Heart right ventricle (tissue), 16 donors: ENCODE measurements at regions not wholly inside any gene's neighbourhood (a gene's known extent, or its start where the extent isn't known, plus 50 kb on each side); places are given as distances from the start of the nearest gene placed in this dataset.

ENCODE experiments used
- ATAC-seq, 8 donors: fragments of 200-7000 bp; cut with Tn5 transposase; one replicate each; pipeline ENCODE4 v1.9.1; 2020; ENCODE audit warnings: mild to moderate bottlenecking in 8 of 8, moderate library complexity in 8 of 8, moderate number of reproducible peaks in 1 of 8
- DNase-seq, 2 donors: peaks; one replicate each; pipeline ENCODE4 v3.0.0-alpha.2; 2020
- H3K27ac ChIP-seq, 10 donors: fragments of 200-600 bp; sonication (generic) in 2 of 10; one replicate each; pipeline versions ENCODE4 v1.5.0 to v1.8.0; 2020 to 2022; ENCODE audit warnings: mild to moderate bottlenecking in 3 of 10
- H3K27me3 ChIP-seq, 7 donors: fragments of 200-600 bp; one replicate each; pipeline ENCODE4 v1.8.0; 2021 to 2022; ENCODE audit warnings: mild to moderate bottlenecking in 2 of 7
- H3K36me3 ChIP-seq, 9 donors: fragments of 200-600 bp; sonication (generic) in 1 of 9; one replicate each; pipeline versions ENCODE4 v1.5.0 to v1.8.0; 2020 to 2022; ENCODE audit warnings: mild to moderate bottlenecking in 2 of 9
- H3K4me1 ChIP-seq, 9 donors: fragments of 200-600 bp; sonication (generic) in 1 of 9; one replicate each; pipeline versions ENCODE4 v1.5.0 to v1.8.0; 2020 to 2022; ENCODE audit warnings: mild to moderate bottlenecking in 4 of 9
- H3K4me3 ChIP-seq, 10 donors: fragments of 200-600 bp; sonication (generic) in 2 of 10; one replicate each; pipeline versions ENCODE4 v1.5.0 to v1.8.0; 2020 to 2022; ENCODE audit warnings: mild to moderate bottlenecking in 7 of 10, moderate library complexity in 2 of 10
- H3K9me3 ChIP-seq, 11 donors: fragments of 200-600 bp in 10 of 11; sonication (generic) in 2 of 11; one replicate each; pipeline versions ENCODE4 v1.5.0 to v1.8.0; 2013 to 2022; ENCODE audit warnings: mild to moderate bottlenecking in 2 of 11, control low read depth in 1 of 11, moderate library complexity in 1 of 11
- WGBS, 2 donors: extraction: QIAGEN DNeasy Blood & Tissue Kit; methylation state at CpG; one replicate each; pipeline ENCODE4 v1.1.7; 2013; ENCODE audit warnings: inconsistent platforms in 1 of 2; 5-methylcytosine and 5-hydroxymethylcytosine counted together
- intact Hi-C, 10 donors: fragments of 100-400 bp; cut with DNase I; formaldehyde crosslinking; loops; one replicate each; pipeline versions ENCODE4 v1.11.1 to v1.14.2; 2022
- TF ChIP-seq, protein P1 (sequence below), 9 donors: fragments of 200-600 bp; sonication (generic) in 2 of 9; IDR thresholded peaks; one replicate each; pipeline versions ENCODE4 v1.5.0 to v1.8.0; 2021 to 2022; ENCODE audit warnings: antibody characterized with exemption in 9 of 9, mild to moderate bottlenecking in 5 of 9, moderate library complexity in 1 of 9
- donor health status: Arrhythmogenic right ventricular cardiomyopathy.
- donor health status: ischemic (EF 13 %, LVEDD 7.1; RV severe dilation, severe dysfunction).
- donor health status: healthy with polysubstance abuse.
- donor health status: DM: no; HTN: yes; CAD: no.
- donor health status: DM: no; HTN: no; CAD: no.
- donor health status: ischemic (EF 25% LVEDD 6.9; RV normal size, moderate dysfunction).
- donor health status: ischemic (EF 25% LVEDD 5.7; RV mildly dilated, moderate dysfunction).
- donor health status: healthy.
- donor health status: DM: yes; HTN: yes; CAD: no.
- donor health status: Ischemic cardiomyopathy.
- donor health status: ischemic (EF 35%, LVEDD 5.7; RV mildly dilated, moderate dysfunction).
- donor health status: nonischemic (EF 11% LVEDD 7.7; RV severe dilation, severe dysfunction).
- donor health status: DM: yes; HTN: yes; CAD: no.
- donor health status: PGD.
- donor health status: ischemic (EF 29% LVEDD 5.4; RV normal size, mild dysfunction).
- donor health status: nonischemic (EF 23%, LVEDD 6.1; RV moderate dilation, normal function).

DNA sequence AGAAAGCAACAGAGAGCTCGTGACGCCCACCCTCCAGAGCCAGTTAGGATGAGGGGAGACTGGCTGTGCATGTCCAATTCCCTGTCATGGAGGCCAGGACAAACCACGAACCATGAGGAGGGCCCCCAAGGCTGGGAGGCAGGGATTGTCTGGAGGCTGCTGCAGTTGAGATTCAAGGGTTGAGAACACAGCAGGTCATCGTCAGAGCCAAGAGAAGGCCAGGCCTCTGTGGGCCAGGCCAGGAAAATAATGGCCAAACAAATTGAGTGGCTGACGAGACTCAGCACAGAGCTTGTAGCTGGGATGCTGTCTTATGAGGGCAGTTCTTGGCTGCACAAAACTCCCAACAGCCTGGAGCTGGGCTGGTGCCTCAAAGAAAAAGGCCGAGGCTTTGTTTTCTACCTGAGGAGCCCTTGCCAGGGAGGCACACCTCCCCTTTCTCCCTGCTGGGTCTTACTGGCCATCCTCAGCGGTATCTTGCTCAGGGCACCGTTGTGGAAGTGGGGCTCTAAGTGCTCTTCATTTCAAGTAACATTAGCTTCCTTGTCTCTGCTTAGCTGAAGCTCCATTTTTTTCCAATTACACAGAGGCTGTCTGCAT lies 665.9 kb downstream of the BCL11B start:
- DNase-seq (no peak), ATAC-seq (no peak)
- no peak overlapping the region for H3K4me3 ChIP-seq
- H3K4me1 ChIP-seq: no peaks in the 10 kb centered on the region
- TF ChIP-seq, protein P1, sequence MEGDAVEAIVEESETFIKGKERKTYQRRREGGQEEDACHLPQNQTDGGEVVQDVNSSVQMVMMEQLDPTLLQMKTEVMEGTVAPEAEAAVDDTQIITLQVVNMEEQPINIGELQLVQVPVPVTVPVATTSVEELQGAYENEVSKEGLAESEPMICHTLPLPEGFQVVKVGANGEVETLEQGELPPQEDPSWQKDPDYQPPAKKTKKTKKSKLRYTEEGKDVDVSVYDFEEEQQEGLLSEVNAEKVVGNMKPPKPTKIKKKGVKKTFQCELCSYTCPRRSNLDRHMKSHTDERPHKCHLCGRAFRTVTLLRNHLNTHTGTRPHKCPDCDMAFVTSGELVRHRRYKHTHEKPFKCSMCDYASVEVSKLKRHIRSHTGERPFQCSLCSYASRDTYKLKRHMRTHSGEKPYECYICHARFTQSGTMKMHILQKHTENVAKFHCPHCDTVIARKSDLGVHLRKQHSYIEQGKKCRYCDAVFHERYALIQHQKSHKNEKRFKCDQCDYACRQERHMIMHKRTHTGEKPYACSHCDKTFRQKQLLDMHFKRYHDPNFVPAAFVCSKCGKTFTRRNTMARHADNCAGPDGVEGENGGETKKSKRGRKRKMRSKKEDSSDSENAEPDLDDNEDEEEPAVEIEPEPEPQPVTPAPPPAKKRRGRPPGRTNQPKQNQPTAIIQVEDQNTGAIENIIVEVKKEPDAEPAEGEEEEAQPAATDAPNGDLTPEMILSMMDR (IDR thresholded peaks at IDR 0.05): no peak
- peaks cover 0 to 8% (median 0%) of the 10 kb centered on the region in 7 donors for H3K27me3 ChIP-seq
- intact Hi-C loops: no loop called here
- no peak overlapping the region for H3K27ac ChIP-seq
- H3K36me3 ChIP-seq: no peaks in the 10 kb centered on the region
- 46 to 47% methylated on average over 8 of the region's 8 CpGs for whole genome bisulfite sequencing, 2 donors
- H3K9me3 ChIP-seq: no peaks in the 10 kb centered on the region

DNA sequence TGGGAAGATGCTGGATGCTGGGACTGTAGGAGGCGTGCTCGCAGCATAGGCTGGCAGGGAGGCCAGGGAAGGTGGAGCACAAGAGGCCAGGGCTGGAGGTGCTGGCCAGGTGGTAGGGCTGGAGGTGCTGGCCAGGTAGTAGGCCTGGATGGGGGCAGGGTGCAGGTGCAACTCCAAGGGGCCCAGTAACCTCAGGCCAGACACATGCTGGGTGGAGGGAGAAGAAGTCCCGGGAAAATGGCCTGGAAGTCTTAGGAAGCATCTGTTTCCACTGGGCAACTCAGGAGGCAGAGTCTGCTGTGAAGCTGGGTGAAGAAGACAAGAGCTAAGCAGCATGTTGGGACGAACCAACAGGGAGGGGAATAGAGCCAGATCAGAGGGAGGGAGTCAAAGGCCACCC lies 665.2 kb downstream of the BCL11B start:
- Histone ChIP-seq H3K27me3 (peaks cover 0 to 8% (median 0%) of the 10 kb centered on the region in 7 donors), H3K4me3 (no peak overlapping the region), H3K27ac (no peak overlapping the region), H3K36me3 (no peaks in the 10 kb centered on the region), H3K4me1 (no peaks in the 10 kb centered on the region), H3K9me3 (no peaks in the 10 kb centered on the region)
- TF ChIP-seq, protein P1 (IDR thresholded peaks at IDR 0.05): no peak
- no peak for DNase-seq
- 73 to 79% methylated on average over 4 of the region's 4 CpGs for WGBS, 2 donors
- ATAC-seq: no peak
- intact Hi-C loops: no loop called here

DNA sequence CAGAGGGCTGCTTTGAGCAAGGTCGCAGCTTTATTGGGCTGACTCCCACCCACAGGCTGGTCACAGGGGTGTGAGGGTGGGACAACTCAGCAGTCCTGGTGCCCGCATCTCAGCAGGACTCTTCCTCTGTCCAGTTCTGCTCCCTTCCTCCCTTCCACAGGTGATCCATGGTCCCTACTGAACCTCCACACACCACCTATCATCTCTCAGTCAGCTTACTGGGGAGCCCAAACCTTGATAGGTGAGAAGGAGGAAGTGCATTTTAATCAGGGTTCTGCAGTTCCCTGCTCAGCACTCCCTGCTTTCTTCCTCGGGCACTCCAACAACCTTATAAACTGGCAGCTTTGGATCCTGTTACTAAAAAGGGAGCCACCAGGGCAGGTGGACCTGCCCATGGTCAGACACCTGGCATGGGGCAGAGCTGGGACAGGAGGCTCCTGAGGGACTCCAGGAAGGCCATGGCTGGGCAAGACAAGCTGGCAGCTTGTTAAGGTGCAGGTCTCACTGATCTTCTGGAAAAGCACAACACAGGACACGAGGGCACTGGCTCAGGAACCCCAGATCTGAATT lies 664.6 kb downstream of the BCL11B start:
- H3K9me3 ChIP-seq: no peaks in the 10 kb centered on the region
- WGBS, 2 donors: 59 to 60% methylated on average over 4 of the region's 4 CpGs

DNA sequence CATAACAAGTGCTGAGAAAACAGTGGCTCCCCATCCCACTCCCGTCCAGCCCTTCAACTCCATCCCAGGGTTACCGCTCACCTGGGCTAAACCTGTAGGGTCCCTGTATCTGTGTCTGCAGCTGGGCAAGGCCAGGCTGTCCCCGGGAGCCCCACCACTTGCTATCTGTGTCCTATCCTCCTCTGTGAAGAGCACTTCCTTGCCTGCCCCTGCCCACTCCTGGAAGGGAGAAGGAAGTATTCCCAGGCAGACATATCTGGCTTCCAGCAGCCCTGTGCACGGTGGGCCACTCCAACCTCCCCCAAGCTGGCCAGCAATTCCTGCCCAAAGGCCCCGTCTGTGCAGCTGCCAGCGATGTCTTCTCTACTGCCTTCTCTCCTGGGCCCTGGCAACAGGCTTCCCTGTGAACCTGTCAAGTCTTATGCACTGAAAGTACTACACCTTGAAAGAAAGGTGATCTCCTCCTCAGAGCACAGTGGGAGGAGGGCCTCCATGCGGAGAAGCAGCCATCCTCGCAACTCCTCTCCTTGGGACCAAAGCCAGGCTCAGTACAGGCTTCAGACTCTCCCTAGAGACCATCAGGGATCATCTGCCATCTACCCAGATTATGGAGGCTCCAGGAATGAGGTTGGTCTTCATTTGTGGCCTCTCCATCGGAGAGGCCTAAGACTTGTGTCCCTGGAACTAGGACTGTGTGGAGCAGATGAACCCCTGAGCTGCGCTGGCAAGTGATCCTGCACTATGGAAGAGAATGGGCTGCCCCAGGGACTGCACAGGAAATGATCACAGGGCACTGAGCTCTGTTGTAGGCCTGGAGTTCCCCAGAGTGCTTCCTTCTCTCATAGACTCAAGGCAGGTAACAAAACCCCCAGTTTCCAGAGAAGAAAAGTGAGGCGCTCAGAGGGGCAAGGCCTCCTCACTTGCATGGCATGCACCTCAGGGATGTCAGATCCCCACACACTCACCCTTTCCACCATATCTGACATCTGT lies 663.6 kb downstream of the BCL11B start:
- no peaks in the 10 kb centered on the region for H3K9me3 ChIP-seq
- H3K36me3 ChIP-seq: no peaks in the 10 kb centered on the region
- ATAC-seq (no peak), DNase-seq (no peak)
- H3K27ac ChIP-seq: no peak overlapping the region
- TF ChIP-seq, protein P1 (IDR thresholded peaks at IDR 0.05): no peak
- H3K4me3 ChIP-seq: no peak overlapping the region
- no peaks in the 10 kb centered on the region for H3K4me1 ChIP-seq
- peaks cover 0 to 8% (median 0%) of the 10 kb centered on the region in 7 donors for H3K27me3 ChIP-seq
- 75% methylated on average over 11 of the region's 11 CpGs for WGBS, 2 donors
- intact Hi-C loops: no loop called here

More for the DNA sequence above, 664.6 kb downstream of the BCL11B start:
- intact Hi-C loops: no loop called here
- H3K36me3 ChIP-seq: no peaks in the 10 kb centered on the region
- DNase-seq (no peak), ATAC-seq (no peak)
- TF ChIP-seq, protein P1 (IDR thresholded peaks at IDR 0.05): no peak
- no peak overlapping the region for H3K4me3 ChIP-seq
- no peaks in the 10 kb centered on the region for H3K4me1 ChIP-seq
- no peak overlapping the region for H3K27ac ChIP-seq
- peaks cover 0 to 8% (median 0%) of the 10 kb centered on the region in 7 donors for H3K27me3 ChIP-seq
